ENCODE measurements at regions not wholly inside any gene's neighbourhood (a gene's known extent, or its start where the extent isn't known, plus 50 kb on each side); places are given as distances from the start of the nearest gene placed in this dataset.

DNA sequence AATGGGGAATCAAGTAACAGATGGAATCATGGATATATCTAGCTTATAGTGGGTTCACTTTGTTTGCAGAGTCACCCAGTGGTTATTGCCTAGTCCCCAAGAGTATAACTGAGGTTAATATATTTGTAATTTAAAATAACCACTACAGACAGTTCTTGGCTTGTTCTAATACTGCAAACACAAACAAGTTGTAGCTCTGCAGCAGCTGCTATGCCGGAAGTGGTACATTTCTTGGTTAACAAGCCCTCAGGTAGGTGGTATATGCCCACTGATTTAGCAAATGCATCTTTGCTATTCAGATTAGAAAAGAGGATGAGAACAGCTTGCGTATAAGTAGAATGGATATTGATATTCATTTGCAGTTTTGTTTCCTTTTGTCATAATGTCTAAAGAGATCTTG is 984.2 kb downstream of the SQOR start:
- no peaks in the 10 kb centered on the region for H3K4me1 ChIP-seq (ENCODE audit: control extremely low read depth in 1 of 4, control insufficient read depth in 4 of 4, insufficient read depth in 4 of 4, low read length in 3 of 4)
- H3K9me3 ChIP-seq (ENCODE audit: control extremely low read depth in 1 of 5, control insufficient read depth in 4 of 5, insufficient read depth in 2 of 5, low read depth in 1 of 5, low read length in 4 of 5) = peaks cover 0 to 2% (median 0%) of the 10 kb centered on the region in 5 experiments
- H3K27me3 ChIP-seq (replicated peaks in 2 of 5; ENCODE audit: control insufficient read depth in 4 of 5, insufficient read depth in 5 of 5, low read length in 4 of 5) = no peaks in the 10 kb centered on the region
- no peak for DNase-seq
- H3K4me3 ChIP-seq (ENCODE audit: control insufficient read depth in 1 of 7, extremely low read depth in 1 of 7, insufficient read depth in 4 of 7, low read depth in 2 of 7, low read length in 6 of 7) = no peak overlapping the region
- ChIA-PET POLR2A (no interaction called here), CTCF (no interaction called here)
- H3K36me3 ChIP-seq (ENCODE audit: control insufficient read depth in 4 of 4, insufficient read depth in 4 of 4, low read length in 3 of 4) = no peaks in the 10 kb centered on the region
- 100% methylated on average over 1 of the region's 2 CpGs for WGBS (ENCODE audit: insufficient coverage)
- no peak overlapping the region for H3K27ac ChIP-seq (ENCODE audit: insufficient read depth in 1 of 2, low read depth in 1 of 2, low read length in 2 of 2, poor library complexity in 1 of 2, severe bottlenecking in 2 of 2)

DNA sequence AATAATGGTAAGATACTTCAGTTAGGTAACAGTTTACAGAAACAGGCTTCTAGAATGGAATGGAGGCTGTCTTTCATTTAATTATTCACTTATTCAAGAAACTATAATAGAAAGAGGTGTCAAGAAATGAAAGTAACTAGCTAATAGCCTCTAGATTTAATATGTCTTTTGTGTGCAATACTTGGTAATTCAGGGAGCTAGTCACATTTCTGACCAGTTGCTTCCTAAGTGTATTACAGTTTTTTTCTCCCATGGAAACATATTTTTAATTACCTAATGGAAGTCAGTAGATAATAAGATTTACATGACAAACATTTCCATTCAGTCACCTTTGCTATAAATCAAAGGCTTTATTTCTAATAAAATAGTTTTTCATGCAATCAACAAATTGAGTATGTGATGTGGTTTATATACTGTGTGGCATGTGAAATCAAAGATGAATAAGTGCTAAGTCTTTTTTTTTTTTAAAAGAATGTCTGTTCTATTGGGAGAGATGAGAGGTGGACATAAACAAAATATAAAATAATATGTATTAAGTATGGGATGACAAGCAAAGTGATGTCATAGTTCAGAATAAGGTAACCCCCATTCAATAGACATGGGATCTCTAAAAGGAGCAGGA is 985.7 kb downstream of the SQOR start:
- Histone ChIP-seq H3K27me3 (replicated peaks in 2 of 5; ENCODE audit: control insufficient read depth in 4 of 5, insufficient read depth in 5 of 5, low read length in 4 of 5) (no peaks in the 10 kb centered on the region), H3K27ac (ENCODE audit: insufficient read depth in 1 of 2, low read depth in 1 of 2, low read length in 2 of 2, poor library complexity in 1 of 2, severe bottlenecking in 2 of 2) (no peak overlapping the region), H3K4me1 (ENCODE audit: control extremely low read depth in 1 of 4, control insufficient read depth in 4 of 4, insufficient read depth in 4 of 4, low read length in 3 of 4) (no peaks in the 10 kb centered on the region), H3K9me3 (ENCODE audit: control extremely low read depth in 1 of 5, control insufficient read depth in 4 of 5, insufficient read depth in 2 of 5, low read depth in 1 of 5, low read length in 4 of 5) (peaks cover 0 to 3% (median 1%) of the 10 kb centered on the region in 5 experiments), H3K4me3 (ENCODE audit: control insufficient read depth in 1 of 7, extremely low read depth in 1 of 7, insufficient read depth in 4 of 7, low read depth in 2 of 7, low read length in 6 of 7) (no peak overlapping the region), H3K36me3 (ENCODE audit: control insufficient read depth in 4 of 4, insufficient read depth in 4 of 4, low read length in 3 of 4) (no peaks in the 10 kb centered on the region)
- no peak for DNase-seq
- CTCF ChIA-PET = no interaction called here
- POLR2A ChIA-PET = no interaction called here

DNA sequence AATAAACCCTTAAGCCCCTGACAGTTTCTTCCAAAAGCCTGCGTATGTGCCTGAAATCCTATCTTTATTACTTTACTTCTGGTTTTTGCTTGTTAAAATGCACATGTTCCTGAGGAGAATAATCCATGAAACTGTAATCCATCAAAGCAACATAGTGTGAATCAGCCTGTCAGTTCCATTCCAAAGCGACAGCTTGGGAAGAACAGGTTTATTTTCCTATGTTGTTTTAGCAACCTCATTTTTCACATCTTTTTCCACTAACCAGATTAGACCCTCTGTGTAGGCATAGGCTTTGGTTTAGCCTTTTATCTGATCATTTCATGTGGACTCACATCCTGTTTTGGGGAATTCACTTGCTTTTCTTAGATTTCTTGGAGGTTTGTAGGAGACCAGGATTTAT is 988.0 kb downstream of the SQOR start:
- no peak overlapping the region for H3K27ac ChIP-seq (ENCODE audit: insufficient read depth in 1 of 2, low read depth in 1 of 2, low read length in 2 of 2, poor library complexity in 1 of 2, severe bottlenecking in 2 of 2)
- peaks cover 0 to 4% (median 1%) of the 10 kb centered on the region in 5 experiments for H3K9me3 ChIP-seq (ENCODE audit: control extremely low read depth in 1 of 5, control insufficient read depth in 4 of 5, insufficient read depth in 2 of 5, low read depth in 1 of 5, low read length in 4 of 5)
- no peaks in the 10 kb centered on the region for H3K36me3 ChIP-seq (ENCODE audit: control insufficient read depth in 4 of 4, insufficient read depth in 4 of 4, low read length in 3 of 4)
- no peaks in the 10 kb centered on the region for H3K4me1 ChIP-seq (ENCODE audit: control extremely low read depth in 1 of 4, control insufficient read depth in 4 of 4, insufficient read depth in 4 of 4, low read length in 3 of 4)
- no peaks in the 10 kb centered on the region for H3K27me3 ChIP-seq (replicated peaks in 2 of 5; ENCODE audit: control insufficient read depth in 4 of 5, insufficient read depth in 5 of 5, low read length in 4 of 5)
- WGBS (ENCODE audit: insufficient coverage) = 100% methylated on average over 1 of the region's 2 CpGs
- ChIA-PET CTCF (no interaction called here), POLR2A (no interaction called here)
- DNase-seq = no peak
- H3K4me3 ChIP-seq (ENCODE audit: control insufficient read depth in 1 of 7, extremely low read depth in 1 of 7, insufficient read depth in 4 of 7, low read depth in 2 of 7, low read length in 6 of 7) = no peak overlapping the region

DNA sequence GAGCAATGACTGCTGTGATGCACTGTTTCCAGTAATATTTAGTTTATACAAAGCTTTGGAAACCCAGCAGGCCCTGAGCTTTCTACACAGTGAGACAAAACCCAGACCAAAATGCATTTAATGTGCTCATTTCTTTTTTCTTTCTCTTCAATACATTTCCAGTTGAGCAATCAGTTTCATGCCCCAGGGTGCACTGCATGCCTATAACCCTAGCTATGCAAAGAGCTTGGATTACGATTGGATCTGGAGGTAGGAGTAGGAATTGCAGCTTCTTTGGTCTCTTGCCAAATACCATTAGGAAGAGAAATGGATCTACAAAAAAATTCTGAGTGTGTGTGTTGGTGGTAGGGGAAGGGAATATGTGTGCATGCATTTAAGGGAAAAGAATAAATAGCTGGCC is 1001.4 kb downstream of the SQOR start:
- no peaks in the 10 kb centered on the region for H3K36me3 ChIP-seq (ENCODE audit: control insufficient read depth in 4 of 4, insufficient read depth in 4 of 4, low read length in 3 of 4)
- H3K4me3 ChIP-seq (ENCODE audit: control insufficient read depth in 1 of 7, extremely low read depth in 1 of 7, insufficient read depth in 4 of 7, low read depth in 2 of 7, low read length in 6 of 7) = no peak overlapping the region
- WGBS (ENCODE audit: insufficient coverage) = 88% methylated on average over 1 of the region's 1 CpG
- H3K4me1 ChIP-seq (ENCODE audit: control extremely low read depth in 1 of 4, control insufficient read depth in 4 of 4, insufficient read depth in 4 of 4, low read length in 3 of 4) = no peaks in the 10 kb centered on the region
- no peaks in the 10 kb centered on the region for H3K9me3 ChIP-seq (ENCODE audit: control extremely low read depth in 1 of 5, control insufficient read depth in 4 of 5, insufficient read depth in 2 of 5, low read depth in 1 of 5, low read length in 4 of 5)
- H3K27me3 ChIP-seq (replicated peaks in 2 of 5; ENCODE audit: control insufficient read depth in 4 of 5, insufficient read depth in 5 of 5, low read length in 4 of 5) = no peaks in the 10 kb centered on the region
- DNase-seq = no peak
- POLR2A ChIA-PET = no interaction called here
- CTCF ChIA-PET = no interaction called here
- H3K27ac ChIP-seq (ENCODE audit: insufficient read depth in 1 of 2, low read depth in 1 of 2, low read length in 2 of 2, poor library complexity in 1 of 2, severe bottlenecking in 2 of 2) = no peak overlapping the region

DNA sequence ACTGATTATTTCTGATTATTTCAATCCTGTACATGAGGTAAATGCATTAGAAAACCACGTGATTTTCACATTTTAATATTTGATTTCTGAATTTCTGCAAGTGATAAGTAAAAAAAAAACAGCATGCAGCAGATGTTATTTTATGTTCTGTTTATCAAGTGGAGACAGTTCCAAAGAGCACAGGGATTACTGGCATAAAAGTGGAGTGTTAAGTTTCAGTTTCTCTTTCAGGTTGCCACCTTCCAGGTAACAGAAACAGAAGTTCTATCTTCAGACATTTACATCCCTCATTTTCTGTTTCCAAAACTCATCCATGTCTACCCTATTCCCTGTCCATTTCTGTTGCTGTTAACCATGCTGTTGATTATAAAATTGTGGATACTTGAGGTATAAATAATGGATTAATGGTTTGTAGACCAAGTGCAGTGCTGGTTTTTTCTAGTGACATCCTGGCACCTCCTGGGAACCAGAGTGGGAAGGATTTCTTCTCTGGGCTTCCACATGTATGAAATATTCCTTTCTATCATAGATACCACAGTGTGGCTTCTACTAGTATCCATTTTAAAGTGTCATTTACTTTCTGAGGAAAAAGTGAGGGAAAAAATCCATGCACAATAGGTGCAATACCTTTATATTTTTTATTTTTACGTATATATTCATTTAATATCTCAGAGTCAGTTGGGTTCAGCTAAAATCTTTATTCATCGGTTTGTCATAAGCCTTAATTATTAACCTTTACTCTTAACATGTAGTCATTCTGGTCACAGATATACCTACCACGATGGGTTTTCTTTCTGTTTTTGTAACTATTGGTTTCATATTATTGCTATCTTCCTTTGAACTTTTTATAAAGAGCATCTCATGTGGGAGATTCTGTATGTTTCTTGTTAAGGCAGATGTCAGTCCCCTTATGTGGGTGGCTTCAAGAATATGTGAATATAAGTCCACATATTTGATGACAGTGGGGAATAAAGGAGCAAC is 1010.0 kb downstream of the SQOR start:
- POLR2A ChIA-PET = no interaction called here

DNA sequence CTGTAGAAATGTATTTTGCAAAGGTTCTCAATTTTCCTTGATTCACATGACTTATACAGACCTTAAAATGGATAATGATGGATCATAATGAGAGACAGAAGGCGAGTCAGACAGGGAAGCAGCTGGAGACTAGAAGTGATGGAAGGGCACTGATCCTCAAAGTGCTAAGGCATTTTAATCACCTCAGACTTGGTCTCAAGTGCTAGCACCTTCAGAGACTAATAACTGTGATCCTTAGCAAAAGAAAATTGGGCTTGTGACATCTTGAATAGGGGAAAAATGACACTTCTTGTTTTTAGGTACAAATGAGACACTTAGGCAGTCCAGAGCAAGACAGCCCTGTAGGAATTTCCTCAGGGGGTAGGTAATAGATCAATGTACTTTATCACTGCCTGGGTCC is 1011.7 kb downstream of the SQOR start:
- ChIA-PET POLR2A (no interaction called here), CTCF (no interaction called here)
- no peaks in the 10 kb centered on the region for H3K36me3 ChIP-seq (ENCODE audit: control insufficient read depth in 4 of 4, insufficient read depth in 4 of 4, low read length in 3 of 4)
- peaks cover 0 to 2% (median 0%) of the 10 kb centered on the region in 5 experiments for H3K9me3 ChIP-seq (ENCODE audit: control extremely low read depth in 1 of 5, control insufficient read depth in 4 of 5, insufficient read depth in 2 of 5, low read depth in 1 of 5, low read length in 4 of 5)
- H3K27ac ChIP-seq (ENCODE audit: insufficient read depth in 1 of 2, low read depth in 1 of 2, low read length in 2 of 2, poor library complexity in 1 of 2, severe bottlenecking in 2 of 2) = no peak overlapping the region
- H3K4me1 ChIP-seq (ENCODE audit: control extremely low read depth in 1 of 4, control insufficient read depth in 4 of 4, insufficient read depth in 4 of 4, low read length in 3 of 4) = no peaks in the 10 kb centered on the region
- 100% methylated on average over 1 of the region's 1 CpG for WGBS (ENCODE audit: insufficient coverage)
- no peak for DNase-seq
- H3K27me3 ChIP-seq (replicated peaks in 2 of 5; ENCODE audit: control insufficient read depth in 4 of 5, insufficient read depth in 5 of 5, low read length in 4 of 5) = no peaks in the 10 kb centered on the region
- no peak overlapping the region for H3K4me3 ChIP-seq (ENCODE audit: control insufficient read depth in 1 of 7, extremely low read depth in 1 of 7, insufficient read depth in 4 of 7, low read depth in 2 of 7, low read length in 6 of 7)

More for the DNA sequence above, 1010.0 kb downstream of the SQOR start:
- Histone ChIP-seq H3K4me1 (ENCODE audit: control extremely low read depth in 1 of 4, control insufficient read depth in 4 of 4, insufficient read depth in 4 of 4, low read length in 3 of 4) (no peaks in the 10 kb centered on the region), H3K36me3 (ENCODE audit: control insufficient read depth in 4 of 4, insufficient read depth in 4 of 4, low read length in 3 of 4) (no peaks in the 10 kb centered on the region), H3K9me3 (ENCODE audit: control extremely low read depth in 1 of 5, control insufficient read depth in 4 of 5, insufficient read depth in 2 of 5, low read depth in 1 of 5, low read length in 4 of 5) (peaks cover 0 to 2% (median 0%) of the 10 kb centered on the region in 5 experiments), H3K4me3 (ENCODE audit: control insufficient read depth in 1 of 7, extremely low read depth in 1 of 7, insufficient read depth in 4 of 7, low read depth in 2 of 7, low read length in 6 of 7) (no peak overlapping the region), H3K27me3 (replicated peaks in 2 of 5; ENCODE audit: control insufficient read depth in 4 of 5, insufficient read depth in 5 of 5, low read length in 4 of 5) (no peaks in the 10 kb centered on the region), H3K27ac (ENCODE audit: insufficient read depth in 1 of 2, low read depth in 1 of 2, low read length in 2 of 2, poor library complexity in 1 of 2, severe bottlenecking in 2 of 2) (no peak overlapping the region)
- CTCF ChIA-PET = no interaction called here
- no CpG with 5 or more reads among the region's 4 CpGs for WGBS (ENCODE audit: insufficient coverage)
- DNase-seq = no peak

DNA sequence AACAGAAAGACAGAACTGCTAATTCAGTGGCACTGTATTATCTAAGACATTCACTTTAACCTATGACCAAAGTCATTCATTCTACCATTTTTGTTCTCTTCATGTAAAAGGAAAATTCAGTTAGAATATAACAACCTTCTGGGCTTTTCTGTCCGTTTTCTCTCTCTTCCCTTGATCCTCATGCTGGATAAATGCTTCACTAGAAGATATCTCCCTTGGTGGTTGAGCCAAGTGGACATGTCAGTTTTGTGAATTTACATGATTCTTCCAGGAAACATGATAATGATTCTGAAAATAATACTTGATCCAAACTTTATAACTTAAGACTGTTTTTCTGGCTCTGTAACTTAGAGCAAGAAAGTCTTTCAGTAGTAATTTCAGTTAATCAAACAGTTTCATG is 1012.2 kb downstream of the SQOR start:
- POLR2A ChIA-PET = no interaction called here
- H3K36me3 ChIP-seq (ENCODE audit: control insufficient read depth in 4 of 4, insufficient read depth in 4 of 4, low read length in 3 of 4) = no peaks in the 10 kb centered on the region
- no peak overlapping the region for H3K27ac ChIP-seq (ENCODE audit: insufficient read depth in 1 of 2, low read depth in 1 of 2, low read length in 2 of 2, poor library complexity in 1 of 2, severe bottlenecking in 2 of 2)
- no peaks in the 10 kb centered on the region for H3K4me1 ChIP-seq (ENCODE audit: control extremely low read depth in 1 of 4, control insufficient read depth in 4 of 4, insufficient read depth in 4 of 4, low read length in 3 of 4)
- CTCF ChIA-PET = no interaction called here
- 57% methylated on average over 1 of the region's 1 CpG for WGBS (ENCODE audit: insufficient coverage)
- H3K27me3 ChIP-seq (replicated peaks in 2 of 5; ENCODE audit: control insufficient read depth in 4 of 5, insufficient read depth in 5 of 5, low read length in 4 of 5) = no peaks in the 10 kb centered on the region
- no peak overlapping the region for H3K4me3 ChIP-seq (ENCODE audit: control insufficient read depth in 1 of 7, extremely low read depth in 1 of 7, insufficient read depth in 4 of 7, low read depth in 2 of 7, low read length in 6 of 7)
- no peak for DNase-seq
- peaks cover 0 to 2% (median 0%) of the 10 kb centered on the region in 5 experiments for H3K9me3 ChIP-seq (ENCODE audit: control extremely low read depth in 1 of 5, control insufficient read depth in 4 of 5, insufficient read depth in 2 of 5, low read depth in 1 of 5, low read length in 4 of 5)

Measured in common myeloid progenitor, CD34-positive (primary cell).